ENCODE measurements at regions not wholly inside any gene's neighbourhood (a gene's known extent, or its start where the extent isn't known, plus 50 kb on each side); places are given as distances from the start of the nearest gene placed in this dataset.

GRCh38 chr4:45776146-45776545 is 347.7 kb downstream of the GABRG1 start:
- DNase-seq = no peak

DNA sequence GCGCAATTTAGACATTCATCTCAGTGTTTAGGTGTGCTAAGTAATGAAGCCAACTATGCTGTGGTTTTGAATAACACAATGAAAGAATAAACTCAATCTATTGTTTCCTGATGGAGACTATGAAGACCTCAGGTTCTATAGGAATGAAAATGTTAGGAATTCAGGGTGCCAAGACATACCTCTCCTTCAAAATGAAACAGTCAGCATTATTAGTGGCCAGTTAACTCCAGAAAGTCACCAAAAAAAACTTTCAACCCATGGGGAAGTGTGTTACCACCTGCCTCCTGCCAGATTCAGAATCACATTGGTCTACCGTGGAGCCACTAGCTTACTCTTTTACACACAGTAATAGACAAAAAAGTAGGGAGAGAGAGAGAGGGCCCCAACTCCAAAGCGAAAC is 352.9 kb downstream of the GABRG1 start:
- DNase-seq = no peak

- DNase-seq = no peak
These were observed 358.3 kb downstream of the GABRG1 start for GRCh38 chr4:45765521-45765920.

- DNase-seq = no peak
These were observed 371.9 kb downstream of the GABRG1 start for GRCh38 chr4:45751877-45752530.

- DNase-seq = no peak
These were observed 373.1 kb downstream of the GABRG1 start for GRCh38 chr4:45750721-45751120.

DNA sequence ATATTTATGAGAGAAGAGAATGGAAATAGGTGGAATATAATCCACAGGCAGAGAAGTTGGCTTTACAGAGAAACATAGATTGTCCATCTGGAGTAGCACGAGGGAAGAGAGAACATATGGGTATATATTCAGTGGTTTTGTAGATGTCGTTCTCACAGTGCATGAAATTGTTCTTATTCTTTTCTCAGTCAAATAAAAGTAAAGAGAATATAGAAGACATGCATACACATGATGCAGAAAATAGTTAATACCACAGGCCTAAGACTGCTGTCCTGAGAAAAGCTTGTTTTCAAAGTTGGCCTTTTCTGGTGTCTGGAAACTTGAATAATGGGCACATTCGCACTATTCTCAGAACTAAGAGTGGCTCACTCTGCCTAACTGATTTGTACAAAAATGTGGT is 378.1 kb downstream of the GABRG1 start:
- DNase-seq = no peak

- DNase-seq = no peak
These were observed 382.0 kb downstream of the GABRG1 start for GRCh38 chr4:45741897-45742296.

GRCh38 chr4:45732161-45732560 is 391.7 kb downstream of the GABRG1 start:
- DNase-seq = no peak

- DNase-seq = no peak
These were observed 407.8 kb downstream of the GABRG1 start for GRCh38 chr4:45716093-45716492.

DNA sequence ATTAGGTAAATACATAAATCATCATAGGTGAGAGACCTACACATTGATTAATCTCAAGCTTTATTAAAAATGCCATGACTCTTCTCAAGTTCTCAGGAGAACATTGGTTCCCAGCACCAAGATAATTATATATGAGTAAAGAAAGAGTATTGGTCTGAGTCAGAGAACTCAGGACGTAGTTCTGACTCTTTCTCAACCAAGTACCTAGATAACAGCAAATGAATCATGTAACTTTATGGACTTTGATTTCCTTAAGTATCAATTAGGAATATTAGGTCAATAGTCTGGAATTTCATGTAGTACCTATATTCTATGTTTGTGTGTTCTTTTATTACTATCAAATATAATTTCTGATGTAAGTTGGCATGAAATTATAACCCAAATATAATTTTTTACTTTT is 409.9 kb downstream of the GABRG1 start:
- DNase-seq = no peak

- no peak for DNase-seq
These were observed 422.2 kb downstream of the GABRG1 start for GRCh38 chr4:45701621-45702020.

- peak; percentile 14 for DNase-seq
These were observed 430.1 kb downstream of the GABRG1 start for GRCh38 chr4:45693746-45694145.

DNA sequence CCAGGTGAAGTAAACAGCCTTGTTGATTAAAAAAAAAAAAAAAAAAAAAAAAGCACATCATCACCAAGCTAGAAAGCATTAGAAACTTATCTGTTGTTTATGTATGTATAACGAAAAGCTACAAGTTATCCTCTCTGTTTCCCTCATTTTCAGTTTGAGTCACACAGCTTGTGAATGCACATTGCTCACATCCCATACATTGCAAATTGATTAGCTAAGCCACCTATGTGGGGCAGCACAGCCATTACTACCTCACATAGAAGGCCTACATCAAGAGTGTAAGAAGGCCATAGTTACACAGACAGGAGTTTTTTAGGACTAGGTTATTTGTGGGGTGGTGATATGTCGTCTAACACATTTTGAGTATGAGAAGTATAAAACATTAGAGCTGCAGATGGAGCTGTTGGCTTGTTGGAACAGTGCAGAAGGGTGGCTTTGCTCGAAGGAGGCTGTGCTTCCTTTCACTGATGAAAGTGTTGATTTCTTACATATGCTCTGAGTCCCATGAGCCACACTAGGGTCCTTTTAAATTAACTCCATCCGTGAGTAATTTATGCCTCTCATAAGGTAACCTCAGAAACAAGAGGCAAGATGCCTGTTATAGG is 431.6 kb downstream of the GABRG1 start:
- DNase-seq = no peak

DNA sequence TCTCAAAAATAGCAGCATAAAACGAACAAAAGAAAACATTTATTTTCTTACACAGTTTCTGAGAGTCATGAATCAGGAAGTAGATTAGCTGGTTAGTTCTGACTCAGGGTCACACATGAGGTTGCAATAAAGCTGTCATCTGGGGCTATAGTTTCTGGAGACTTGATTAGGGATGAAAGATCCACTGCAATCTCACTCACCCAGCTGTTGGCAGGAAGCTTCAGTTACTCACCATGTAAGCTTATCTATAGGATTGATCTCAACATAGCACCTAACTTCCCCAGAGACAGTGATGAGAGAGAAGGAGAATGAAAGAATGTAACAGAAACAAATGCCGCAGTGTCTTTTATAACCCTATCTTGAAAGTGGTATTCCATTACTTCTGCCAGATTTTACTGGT is 435.5 kb downstream of the GABRG1 start:
- peak; percentile 1 for DNase-seq

DNA sequence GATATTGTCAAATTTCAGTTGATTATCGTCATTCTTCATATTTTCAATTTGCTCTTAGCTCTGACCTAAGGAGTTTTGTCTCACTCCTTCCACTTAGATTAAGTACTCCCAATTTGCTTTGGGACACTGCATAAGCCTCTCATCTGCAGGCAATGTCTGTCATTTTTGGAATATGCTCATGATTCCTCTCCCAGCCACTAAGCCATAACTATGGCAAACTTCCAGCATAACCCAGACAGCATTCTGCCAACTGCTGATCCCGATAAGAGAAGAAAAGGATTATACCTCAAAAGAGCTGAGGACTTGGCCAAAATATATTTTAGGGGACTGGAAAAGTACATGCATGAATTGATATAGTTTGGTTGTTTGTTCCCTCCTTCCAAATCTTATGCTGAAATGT is 444.4 kb downstream of the GABRG1 start:
- DNase-seq = no peak

DNA sequence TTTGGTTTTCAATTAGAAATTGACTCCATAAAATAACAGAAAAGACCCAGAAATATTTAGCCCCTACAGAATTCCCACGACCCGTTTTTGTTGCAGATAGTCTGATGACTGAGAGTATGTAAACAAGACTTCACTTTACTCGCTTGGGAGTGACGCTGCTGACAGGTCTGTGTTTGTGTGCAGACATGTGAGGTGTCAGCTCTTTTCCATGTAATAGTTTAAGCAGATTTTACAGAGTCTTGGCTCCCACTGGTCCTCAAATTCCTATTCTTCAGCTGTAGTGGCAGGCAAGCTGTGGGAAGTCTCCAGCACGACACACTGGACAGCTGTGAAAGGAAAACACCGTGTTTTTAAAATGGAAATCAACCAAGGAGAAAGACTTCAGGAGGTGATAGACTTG is 455.7 kb downstream of the GABRG1 start:
- DNase-seq = no peak

DNA sequence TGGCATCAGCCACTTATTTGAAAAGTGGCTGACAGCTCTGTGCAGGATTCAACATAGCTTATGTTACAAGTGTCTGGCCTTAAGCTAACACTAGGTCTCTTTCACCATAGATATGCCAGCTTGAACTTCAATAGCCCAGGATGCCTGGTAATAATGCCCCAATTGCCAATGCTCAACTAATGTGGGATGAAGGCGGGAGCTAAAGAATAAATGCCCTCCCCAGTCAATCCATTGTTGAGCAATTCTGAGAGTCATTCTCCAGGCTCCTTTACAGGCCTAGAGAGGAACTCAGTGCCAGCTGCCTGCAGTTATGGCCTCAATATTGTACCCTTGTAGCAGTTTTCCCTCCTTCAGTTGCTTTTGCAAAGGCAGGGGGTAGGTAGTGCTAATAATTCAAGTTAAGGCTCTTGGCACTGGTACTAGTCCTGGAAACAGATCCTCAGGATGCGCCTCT is 460.2 kb downstream of the GABRG1 start:
- DNase-seq = no peak

- DNase-seq = no peak
These were observed 460.9 kb downstream of the GABRG1 start for GRCh38 chr4:45663003-45663402.

- DNase-seq = no peak
These were observed 462.0 kb downstream of the GABRG1 start for GRCh38 chr4:45661893-45662292.

GRCh38 chr4:45650545-45650944 is 473.3 kb downstream of the GABRG1 start:
- DNase-seq = no peak

DNA sequence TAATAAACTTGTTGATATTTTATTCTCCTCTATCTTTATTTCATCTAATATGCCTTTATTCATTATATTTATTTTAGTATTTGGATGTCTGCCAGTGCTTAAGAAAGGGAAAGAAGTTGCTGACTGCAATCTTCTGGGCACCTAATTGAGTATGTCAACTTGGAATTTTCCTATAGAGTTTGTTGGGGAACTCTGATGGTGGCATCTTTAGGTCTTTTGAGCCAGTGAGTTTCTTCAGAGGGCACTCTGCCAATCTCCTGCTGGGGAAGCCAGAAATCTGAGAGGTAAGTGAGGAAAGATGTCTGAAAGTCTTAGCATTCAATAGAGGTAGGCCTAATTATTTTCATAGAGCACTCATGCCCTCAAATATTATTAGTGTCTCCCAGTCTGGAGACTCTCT is 475.0 kb downstream of the GABRG1 start:
- DNase-seq = no peak

GRCh38 chr4:45647823-45648222 is 476.0 kb downstream of the GABRG1 start:
- DNase-seq = no peak

- no peak for DNase-seq
These were observed 476.8 kb downstream of the GABRG1 start for GRCh38 chr4:45646885-45647590.

DNA sequence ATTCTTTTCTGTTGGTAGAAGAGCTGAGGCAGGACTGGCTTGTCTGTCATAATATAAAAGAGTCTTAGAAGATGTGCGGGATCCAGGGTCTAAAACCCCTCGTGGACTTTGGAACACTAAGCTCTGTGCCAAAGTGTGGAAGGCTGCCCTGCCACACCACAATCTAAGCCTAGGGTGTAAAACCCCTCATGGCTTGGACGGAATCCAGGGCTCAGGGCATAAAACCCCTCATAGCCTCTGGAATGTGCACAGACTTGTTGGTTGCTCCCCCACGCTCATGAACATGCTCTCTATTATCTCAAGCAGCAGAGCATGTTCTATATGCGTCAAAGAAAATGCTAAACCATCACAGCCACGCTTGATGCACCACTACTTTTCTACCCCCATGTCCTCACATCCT is 483.6 kb downstream of the GABRG1 start:
- no peak for DNase-seq
